Loucy (cell line): ENCODE measurements at regions not wholly inside any gene's neighbourhood (a gene's known extent, or its start where the extent isn't known, plus 50 kb on each side); places are given as distances from the start of the nearest gene placed in this dataset.

Source experiments
- H2AFZ ChIP-seq: fragments of 200-600 bp; sonication (generic); 2 replicates; pipeline ENCODE4 v1.6.0; 2016; ENCODE audit warnings: antibody characterized with exemption, mild to moderate bottlenecking, low read length, moderate library complexity
- H3F3A ChIP-seq: fragments of 200-600 bp; 2 replicates; pipeline ENCODE4 v1.6.0; 2016; ENCODE audit warnings: antibody characterized with exemption, low read depth, mild to moderate bottlenecking
- H3K27me3 ChIP-seq: fragments of 200-600 bp; sonication (generic); 2 replicates; pipeline ENCODE4 v1.6.1; 2014; ENCODE audit warnings: low read length, mild to moderate bottlenecking; ENCODE audit not compliant: insufficient read depth, poor library complexity, severe bottlenecking
- H3K36me3 ChIP-seq: fragments of 200-600 bp; sonication (generic); 2 replicates; pipeline ENCODE4 v1.6.1; 2016; ENCODE audit warnings: low read length; ENCODE audit not compliant: insufficient read depth
- H3K4me1 ChIP-seq: fragments of 200-600 bp; sonication (generic); 2 replicates; pipeline ENCODE4 v1.5.1; 2014; ENCODE audit warnings: low read length, mild to moderate bottlenecking; ENCODE audit not compliant: insufficient read depth, poor library complexity, severe bottlenecking
- H3K4me2 ChIP-seq: fragments of 200-600 bp; sonication (generic); 2 replicates; pipeline ENCODE4 v1.6.0; 2014; ENCODE audit warnings: antibody characterized with exemption, low read length, low read depth, mild to moderate bottlenecking; ENCODE audit not compliant: poor library complexity, severe bottlenecking
- H3K4me3 ChIP-seq: fragments of 200-600 bp; sonication (generic); 2 replicates; pipeline ENCODE4 v1.5.1; 2014; ENCODE audit warnings: low read length, mild to moderate bottlenecking, mixed read lengths; ENCODE audit not compliant: poor library complexity, severe bottlenecking
- H3K79me2 ChIP-seq: fragments of 200-600 bp; sonication (generic); 2 replicates; pipeline ENCODE4 v1.6.1; 2014; ENCODE audit warnings: low read length; ENCODE audit not compliant: insufficient read depth
- H3K9ac ChIP-seq: fragments of 200-600 bp; sonication (generic); 2 replicates; pipeline ENCODE4 v1.6.0; 2014; ENCODE audit warnings: mild to moderate bottlenecking, low read depth, low read length, moderate library complexity; ENCODE audit not compliant: poor library complexity, severe bottlenecking
- H3K9me2 ChIP-seq: fragments of 200-600 bp; sonication (generic); replicated peaks from 2 replicates; pipeline ENCODE4 v1.6.1; 2016; ENCODE audit warnings: low read depth, low read length, mixed read lengths
- H3K9me3 ChIP-seq: fragments of 200-600 bp; sonication (generic); 2 replicates; pipeline ENCODE4 v1.6.1; 2014; ENCODE audit warnings: mild to moderate bottlenecking, antibody characterized with exemption, low read length, low read depth; ENCODE audit not compliant: insufficient read depth
- H4K20me1 ChIP-seq: fragments of 200-600 bp; sonication (generic); 2 replicates; pipeline ENCODE4 v1.6.0; 2014; ENCODE audit warnings: antibody characterized with exemption, low read length, mild to moderate bottlenecking; ENCODE audit not compliant: insufficient read depth, poor library complexity, severe bottlenecking
- CTCF ChIP-seq: fragments of 200-600 bp; sonication (generic); conservative IDR thresholded peaks from 2 replicates; pipeline ENCODE4 v1.5.1; 2014; ENCODE audit warnings: mild to moderate bottlenecking, antibody characterized with exemption, low read length
- EZH2phosphoT487 ChIP-seq: fragments of 200-600 bp; IDR thresholded peaks from 2 replicates; pipeline ENCODE4 v1.6.1; 2018; ENCODE audit warnings: antibody characterized with exemption, mild to moderate bottlenecking, moderate library complexity, borderline replicate concordance

GRCh38 chr4:164461901-164462300 is 292.0 kb upstream of the SMIM31 start:
- no peak for TF ChIP-seq EZH2phosphoT487
- TF ChIP-seq CTCF = no peak
- Histone ChIP-seq H3F3A (no peaks in the 10 kb centered on the region), H3K4me3 (no peak overlapping the region), H3K9me3 (no peaks in the 10 kb centered on the region), H3K9ac (no peak overlapping the region), H3K9me2 (no peaks in the 10 kb centered on the region), H3K4me2 (no peak overlapping the region), H3K27me3 (no peaks in the 10 kb centered on the region), H3K36me3 (no peaks in the 10 kb centered on the region), H2AFZ (no peak overlapping the region), H4K20me1 (no peaks in the 10 kb centered on the region), H3K79me2 (no peaks in the 10 kb centered on the region), H3K4me1 (no peaks in the 10 kb centered on the region)

- Histone ChIP-seq H2AFZ (no peak overlapping the region), H3K27me3 (no peaks in the 10 kb centered on the region), H3F3A (no peaks in the 10 kb centered on the region), H3K9ac (no peak overlapping the region), H3K9me2 (no peaks in the 10 kb centered on the region), H3K4me3 (no peak overlapping the region), H3K9me3 (no peaks in the 10 kb centered on the region), H3K4me1 (no peaks in the 10 kb centered on the region), H3K36me3 (no peaks in the 10 kb centered on the region), H4K20me1 (no peaks in the 10 kb centered on the region), H3K4me2 (no peak overlapping the region), H3K79me2 (no peaks in the 10 kb centered on the region)
- TF ChIP-seq EZH2phosphoT487 (no peak), CTCF (no peak)
Measured at GRCh38 chr4:164462471-164462870, 291.5 kb upstream of the SMIM31 start.

- no peak overlapping the region for H2AFZ ChIP-seq
- no peak overlapping the region for H3K4me2 ChIP-seq
- H3K9me3 ChIP-seq = no peaks in the 10 kb centered on the region
- no peak overlapping the region for H3K4me3 ChIP-seq
- no peaks in the 10 kb centered on the region for H3F3A ChIP-seq
- no peak overlapping the region for H3K9ac ChIP-seq
- no peaks in the 10 kb centered on the region for H3K27me3 ChIP-seq
- H3K9me2 ChIP-seq = no peaks in the 10 kb centered on the region
- no peaks in the 10 kb centered on the region for H4K20me1 ChIP-seq
- H3K4me1 ChIP-seq = no peaks in the 10 kb centered on the region
- H3K36me3 ChIP-seq = no peaks in the 10 kb centered on the region
- no peaks in the 10 kb centered on the region for H3K79me2 ChIP-seq
- no peak for TF ChIP-seq EZH2phosphoT487
- no peak for TF ChIP-seq CTCF
Measured at GRCh38 chr4:164464313-164464712, 289.6 kb upstream of the SMIM31 start.
